GM21619 (cell line): ENCODE measurements at regions not wholly inside any gene's neighbourhood (a gene's known extent, or its start where the extent isn't known, plus 50 kb on each side); places are given as distances from the start of the nearest gene placed in this dataset.

ENCODE experiments used
- ATAC-seq: cut with Tn5 transposase; IDR thresholded peaks from one replicate; pipeline ENCODE4 v1.9.1; 2021; ENCODE audit not compliant: unreplicated experiment

GRCh38 chr20:41952166-41952565 is 334.0 kb upstream of the CHD6 start:
- no peak for ATAC-seq

- no peak for ATAC-seq
Measured at GRCh38 chr20:41951615-41952014, 333.4 kb upstream of the CHD6 start.

GRCh38 chr20:41939659-41940058 is 321.5 kb upstream of the CHD6 start:
- ATAC-seq, result no peak

DNA sequence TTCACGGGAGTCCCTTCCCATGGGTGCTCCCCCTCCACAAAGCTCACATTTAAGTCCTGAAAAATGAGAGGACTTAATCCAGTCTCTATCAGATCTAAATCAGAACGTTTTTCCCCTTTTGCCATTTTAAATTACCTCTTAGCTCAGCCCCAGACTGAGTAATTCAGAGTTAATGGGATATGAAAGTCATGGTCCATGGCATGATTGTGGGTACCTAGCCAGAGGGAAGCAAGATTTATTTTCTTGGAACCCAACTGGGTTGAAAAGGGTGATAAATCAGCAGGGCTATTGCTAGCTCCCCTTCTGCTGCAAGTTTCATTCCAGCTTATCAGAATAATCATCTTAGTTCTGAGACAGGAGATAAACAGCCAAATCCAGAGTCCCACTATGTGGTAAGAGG is 320.2 kb upstream of the CHD6 start:
- ATAC-seq, result no peak

DNA sequence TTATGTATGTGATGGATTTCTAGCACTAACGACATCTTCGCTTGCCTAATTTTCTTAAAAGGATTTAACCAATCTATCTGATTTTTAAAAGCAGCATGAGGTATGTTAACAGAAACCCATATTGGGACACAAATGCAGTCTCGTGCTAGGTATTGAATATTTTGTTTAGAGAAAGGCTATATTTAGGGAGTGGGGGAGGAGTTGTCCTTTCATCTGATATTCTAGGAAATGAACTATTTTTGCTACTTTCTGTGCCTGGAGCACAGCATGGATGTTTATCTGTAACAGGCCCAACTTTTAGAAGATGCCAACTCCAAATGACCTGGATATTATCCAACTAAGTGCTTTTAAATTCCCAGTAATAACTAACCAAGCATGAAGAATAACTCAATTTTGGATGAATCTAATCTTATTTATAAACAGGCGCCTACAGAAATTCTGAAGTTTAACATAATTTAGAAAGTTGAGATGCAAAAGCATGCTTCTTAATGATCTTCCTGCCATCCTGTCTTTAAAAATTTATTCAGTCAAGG is 317.1 kb upstream of the CHD6 start:
- ATAC-seq, result no peak

DNA sequence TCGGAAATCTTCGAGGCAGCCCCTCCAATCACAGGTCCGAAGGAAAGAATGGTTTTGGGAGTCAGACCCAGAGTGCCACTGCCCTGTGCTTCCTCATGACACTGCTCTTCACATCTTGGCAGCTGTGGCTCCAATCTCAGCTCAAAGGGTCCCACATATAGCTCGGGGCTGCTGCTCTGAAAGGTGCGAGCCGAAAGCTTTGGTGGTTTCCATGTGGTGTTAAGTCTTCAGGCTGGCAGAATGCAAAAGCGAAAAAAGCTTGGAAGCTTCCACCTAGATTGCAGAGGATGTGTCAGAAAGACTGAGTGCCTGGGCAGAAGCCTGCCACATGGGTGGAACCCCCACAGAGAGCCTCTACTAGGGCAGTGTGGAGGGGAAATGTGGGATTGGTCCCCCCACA is 314.3 kb upstream of the CHD6 start:
- no peak for ATAC-seq

DNA sequence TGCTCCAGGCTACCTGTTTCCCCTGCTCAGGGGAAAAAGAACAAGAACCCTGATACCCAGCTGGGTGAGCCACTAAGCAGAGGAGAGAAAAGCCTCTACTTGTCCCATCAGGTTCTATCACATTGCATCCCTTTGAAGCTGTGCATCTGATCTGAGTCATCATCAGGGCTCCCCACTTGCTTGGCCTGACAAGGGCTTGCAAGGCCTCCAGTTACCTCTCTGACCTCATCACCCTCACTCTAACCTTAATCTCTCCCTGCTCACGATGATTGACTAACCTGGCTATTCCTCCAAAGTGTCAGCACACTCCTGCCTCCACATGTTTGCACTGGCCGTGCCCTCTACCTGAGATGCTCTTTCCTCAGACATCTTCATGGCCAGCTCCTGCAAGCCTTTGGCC is 309.5 kb upstream of the CHD6 start:
- no peak for ATAC-seq

- no peak for ATAC-seq
Measured at GRCh38 chr20:41927189-41927588, 309.0 kb upstream of the CHD6 start.

GRCh38 chr20:41925476-41925875 is 307.3 kb upstream of the CHD6 start:
- no peak for ATAC-seq

DNA sequence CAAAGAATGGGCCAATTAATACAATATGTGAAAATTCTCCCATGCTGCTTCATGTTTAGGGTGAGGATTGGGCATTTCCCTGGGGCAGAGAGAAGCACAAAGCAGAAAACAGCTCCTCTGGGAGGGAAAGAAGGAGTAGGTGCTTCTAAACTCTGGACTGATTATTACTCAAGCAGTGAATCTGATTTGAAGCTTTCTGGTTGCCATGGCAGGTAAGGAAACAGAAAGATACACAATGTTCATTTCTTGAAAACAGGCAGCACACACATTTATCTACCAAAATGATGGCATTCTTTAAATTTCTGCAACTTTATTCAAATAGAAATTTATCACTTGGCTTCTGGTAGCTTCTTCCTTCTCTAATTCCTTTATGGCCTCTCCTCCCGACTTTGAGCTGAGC is 305.4 kb upstream of the CHD6 start:
- ATAC-seq, result no peak

GRCh38 chr20:41913146-41913545 is 295.0 kb upstream of the CHD6 start:
- ATAC-seq, result no peak

DNA sequence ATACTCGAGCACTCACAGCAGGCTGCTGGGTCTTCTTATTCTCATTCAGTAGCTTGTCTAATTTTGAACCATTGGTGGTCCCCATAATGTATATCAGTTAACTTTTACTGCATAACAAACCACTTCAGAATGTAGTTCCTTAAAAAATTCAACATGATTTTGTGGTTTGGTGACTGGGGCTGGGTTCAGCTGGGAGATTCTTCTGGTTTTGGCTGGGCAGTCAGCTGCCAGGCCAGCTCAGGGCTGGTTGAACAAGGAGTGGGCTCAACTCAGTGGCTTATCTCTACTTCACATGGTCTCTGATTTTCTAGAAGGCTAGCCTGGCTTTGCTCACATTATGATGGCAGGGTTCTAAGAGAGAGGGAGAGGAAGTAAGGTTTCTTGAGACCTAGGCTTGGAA is 292.4 kb upstream of the CHD6 start:
- no peak for ATAC-seq

DNA sequence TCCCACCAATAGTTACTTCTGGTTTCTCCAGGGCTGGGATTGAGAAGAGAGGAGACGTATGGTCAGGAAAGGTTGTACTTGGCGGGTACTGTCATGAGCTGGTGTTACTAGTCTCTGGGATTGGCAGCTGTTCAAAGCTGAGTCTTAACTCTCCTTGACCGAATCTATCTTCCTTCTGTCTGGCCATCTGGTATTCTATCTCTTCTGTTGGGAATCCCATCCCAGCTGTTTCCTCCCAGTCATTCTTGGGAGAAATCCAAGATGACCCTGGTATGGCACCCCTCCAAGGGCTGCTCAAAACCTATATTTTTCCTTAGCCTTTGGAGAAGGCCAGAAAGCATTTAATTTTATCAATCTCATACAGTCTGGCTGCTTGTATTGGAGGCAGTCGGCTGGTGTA is 287.0 kb upstream of the CHD6 start:
- ATAC-seq, result no peak

DNA sequence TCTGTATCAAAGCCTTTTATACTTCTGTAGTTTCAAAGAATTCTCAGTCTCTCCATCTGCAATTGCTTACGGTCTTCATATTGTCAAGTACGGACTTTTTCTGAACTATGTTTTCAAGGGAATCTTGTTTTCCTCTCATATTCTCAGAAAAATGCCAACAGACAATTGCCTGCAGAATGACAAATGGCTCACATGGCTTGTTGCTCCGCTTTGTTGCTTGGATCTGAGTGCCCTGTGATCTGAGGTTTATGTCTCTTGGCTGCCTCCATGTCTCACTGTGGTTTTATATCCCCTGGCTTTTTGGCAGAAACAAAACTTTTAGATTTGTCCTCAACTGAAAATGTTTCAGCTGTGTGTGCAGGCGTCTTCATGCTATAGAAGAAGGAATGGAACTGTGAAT is 285.4 kb upstream of the CHD6 start:
- ATAC-seq, result no peak

DNA sequence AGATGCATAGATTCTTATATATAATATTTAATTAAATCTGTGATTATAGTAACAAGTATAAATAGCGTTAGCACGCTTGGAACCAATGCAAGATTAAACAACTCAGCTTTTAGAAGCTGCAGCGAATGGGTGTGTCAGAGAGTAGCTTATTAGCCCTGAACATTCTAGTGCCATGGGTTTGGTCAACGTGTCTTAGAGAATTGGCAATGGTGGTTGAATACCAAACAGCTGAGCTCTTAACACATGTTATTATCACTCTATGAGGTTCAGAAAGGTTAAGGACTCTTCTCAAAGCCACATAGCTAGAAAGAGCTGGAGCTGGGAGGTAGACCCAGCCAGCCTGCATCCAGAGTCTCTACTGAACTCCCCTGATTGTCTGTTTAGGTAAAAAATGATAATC is 284.2 kb upstream of the CHD6 start:
- ATAC-seq, result no peak

DNA sequence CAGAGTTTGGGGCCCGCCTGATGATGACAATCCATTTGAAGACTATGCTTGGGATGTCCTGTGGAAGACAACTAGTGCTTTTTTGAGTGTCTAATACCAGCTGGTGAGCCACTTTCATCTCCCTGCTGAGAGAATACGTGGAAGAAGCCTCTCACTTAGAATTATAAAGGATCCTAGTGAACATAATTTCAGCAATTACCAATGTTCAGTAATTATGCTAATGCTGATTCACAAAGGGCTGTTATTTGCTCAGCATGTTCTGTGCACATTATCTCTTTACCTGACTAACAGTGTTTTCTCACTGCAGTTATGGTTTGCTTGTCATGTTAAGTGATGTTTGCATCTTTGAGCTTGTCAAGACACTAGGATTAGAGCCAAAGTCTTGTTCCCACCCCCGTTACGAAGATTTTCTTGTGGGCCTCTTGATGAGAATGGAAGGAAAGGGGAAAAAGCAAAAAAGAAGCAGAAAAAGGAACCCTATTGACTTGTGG is 282.1 kb upstream of the CHD6 start:
- ATAC-seq, result no peak

DNA sequence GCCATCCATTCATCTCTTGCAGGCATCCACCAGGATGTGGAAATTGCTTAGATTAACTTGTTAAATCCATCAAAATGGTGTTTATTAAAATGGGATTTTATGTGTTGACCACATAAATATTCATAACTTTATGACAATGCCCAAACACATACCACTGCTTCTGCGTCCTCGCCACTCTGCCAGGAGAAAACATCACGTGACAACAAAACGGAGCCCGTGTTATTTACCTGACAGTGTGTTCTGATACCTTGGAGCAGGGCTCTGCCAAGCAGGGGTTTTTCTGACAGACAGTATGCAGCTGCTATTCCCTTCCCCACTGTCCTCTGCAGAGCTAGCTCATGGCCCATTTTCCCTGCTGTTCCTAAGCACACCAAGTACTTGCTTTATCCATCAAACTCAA is 279.5 kb upstream of the CHD6 start:
- no peak for ATAC-seq

DNA sequence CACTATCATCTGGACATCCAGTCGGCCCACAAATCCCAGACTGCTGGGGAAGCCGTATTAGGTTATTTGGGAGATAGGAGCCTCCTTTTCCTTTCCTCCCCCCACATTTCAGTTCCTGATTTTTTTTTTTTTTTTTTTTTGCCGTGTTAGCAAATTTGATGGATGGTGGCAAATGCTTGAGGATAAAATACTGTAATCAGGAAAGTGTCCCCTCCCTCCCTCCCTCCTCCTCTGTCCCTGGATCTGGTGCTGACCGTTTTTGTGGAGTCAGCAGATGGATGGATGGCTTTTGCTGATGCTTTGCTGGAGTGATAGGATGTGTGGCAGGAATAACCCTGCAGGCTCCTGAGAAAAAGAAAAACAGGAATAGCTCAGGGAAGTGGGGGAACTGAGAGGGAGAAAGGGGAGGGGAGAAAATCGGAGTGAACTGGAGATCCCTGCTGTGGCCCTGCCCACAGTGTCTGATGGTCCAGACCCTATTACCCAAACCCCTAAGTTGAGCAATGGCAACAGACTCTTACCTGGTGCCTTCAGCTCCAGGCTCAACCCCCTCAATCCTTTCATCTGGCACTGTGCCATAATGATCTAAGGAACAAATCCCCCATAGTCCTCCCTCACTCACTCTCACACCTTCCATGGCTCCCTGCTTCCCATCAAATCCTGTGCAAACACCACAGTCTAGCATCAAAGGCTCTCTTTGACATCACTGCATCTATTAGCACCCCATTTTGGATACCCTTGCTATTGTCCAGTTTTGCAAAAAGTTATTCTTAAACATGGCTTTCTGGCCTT is 277.3 kb upstream of the CHD6 start:
- ATAC-seq, result no peak

DNA sequence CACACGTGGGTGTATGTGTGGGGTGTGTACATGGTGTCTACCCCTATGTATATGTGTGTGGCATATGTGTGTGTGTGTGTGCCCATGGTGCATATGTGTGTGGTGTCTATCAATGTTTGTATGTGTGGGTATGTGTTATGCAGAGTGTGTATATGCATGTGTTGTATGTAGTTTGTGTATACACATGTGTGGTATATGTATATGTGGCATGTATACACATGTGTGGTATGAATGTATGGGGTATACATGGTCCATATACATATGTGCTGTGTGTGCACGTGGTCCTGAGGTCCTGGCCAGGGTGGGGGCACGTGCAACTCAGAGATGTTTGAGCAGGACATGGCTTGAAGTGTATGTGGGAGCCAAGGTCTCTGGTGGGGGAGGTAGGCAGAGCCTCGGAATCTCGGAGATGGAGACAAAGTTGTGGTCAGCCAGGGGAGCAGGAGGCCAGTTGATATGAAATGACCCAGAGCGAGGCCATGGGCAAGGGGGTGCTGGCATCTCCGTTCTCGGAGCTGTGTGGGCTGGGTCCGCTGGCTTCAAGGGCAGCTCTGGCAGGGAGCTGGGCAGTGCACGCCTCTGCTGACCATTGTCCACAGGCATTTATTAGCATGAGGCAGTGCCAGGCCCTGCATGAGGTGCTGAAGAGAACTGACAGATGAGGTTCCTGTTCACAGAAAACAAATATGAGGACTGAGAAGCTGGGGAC is 276.2 kb upstream of the CHD6 start:
- ATAC-seq, result no peak

DNA sequence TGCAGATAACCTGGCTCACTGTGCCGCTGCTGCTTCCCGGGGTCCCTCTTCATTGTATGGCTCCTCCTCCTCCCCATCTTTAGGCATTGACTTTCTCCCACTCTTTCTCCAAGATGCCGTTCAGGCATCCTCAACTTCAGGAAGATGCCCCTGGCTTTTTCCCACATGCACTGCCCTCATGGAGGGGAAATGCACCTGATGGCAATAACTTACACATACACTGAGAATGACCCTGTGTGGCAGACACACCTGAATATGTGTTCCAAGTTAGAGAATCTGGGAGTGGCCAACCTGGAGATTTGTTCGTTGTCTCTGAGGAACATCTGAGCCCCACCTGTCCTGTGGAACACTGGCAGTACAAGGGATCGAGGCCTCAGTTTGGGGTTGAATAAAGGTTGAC is 273.9 kb upstream of the CHD6 start:
- ATAC-seq, result no peak

- ATAC-seq, result no peak
Measured at GRCh38 chr20:41889844-41890224, 271.7 kb upstream of the CHD6 start.

GRCh38 chr20:41889126-41889843 is 271.1 kb upstream of the CHD6 start:
- ATAC-seq, result no peak
